ENCODE measurements at regions not wholly inside any gene's neighbourhood (a gene's known extent, or its start where the extent isn't known, plus 50 kb on each side); places are given as distances from the start of the nearest gene placed in this dataset.

- no peaks in the 10 kb centered on the region for H3K9me3 ChIP-seq
- H3K36me3 ChIP-seq = no peaks in the 10 kb centered on the region
- H3K4me3 ChIP-seq = no peak overlapping the region
- peaks cover 43% of the 10 kb centered on the region for H3K27me3 ChIP-seq
- H3K27ac ChIP-seq = no peak overlapping the region
- 60% methylated on average over 20 of the region's 21 CpGs for WGBS
- TF ChIP-seq POLR2A (IDR thresholded peaks at IDR 0.05) = no peak
- TF ChIP-seq, protein P1, sequence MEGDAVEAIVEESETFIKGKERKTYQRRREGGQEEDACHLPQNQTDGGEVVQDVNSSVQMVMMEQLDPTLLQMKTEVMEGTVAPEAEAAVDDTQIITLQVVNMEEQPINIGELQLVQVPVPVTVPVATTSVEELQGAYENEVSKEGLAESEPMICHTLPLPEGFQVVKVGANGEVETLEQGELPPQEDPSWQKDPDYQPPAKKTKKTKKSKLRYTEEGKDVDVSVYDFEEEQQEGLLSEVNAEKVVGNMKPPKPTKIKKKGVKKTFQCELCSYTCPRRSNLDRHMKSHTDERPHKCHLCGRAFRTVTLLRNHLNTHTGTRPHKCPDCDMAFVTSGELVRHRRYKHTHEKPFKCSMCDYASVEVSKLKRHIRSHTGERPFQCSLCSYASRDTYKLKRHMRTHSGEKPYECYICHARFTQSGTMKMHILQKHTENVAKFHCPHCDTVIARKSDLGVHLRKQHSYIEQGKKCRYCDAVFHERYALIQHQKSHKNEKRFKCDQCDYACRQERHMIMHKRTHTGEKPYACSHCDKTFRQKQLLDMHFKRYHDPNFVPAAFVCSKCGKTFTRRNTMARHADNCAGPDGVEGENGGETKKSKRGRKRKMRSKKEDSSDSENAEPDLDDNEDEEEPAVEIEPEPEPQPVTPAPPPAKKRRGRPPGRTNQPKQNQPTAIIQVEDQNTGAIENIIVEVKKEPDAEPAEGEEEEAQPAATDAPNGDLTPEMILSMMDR (IDR thresholded peaks at IDR 0.05) = no peak
- TF ChIP-seq EP300 (IDR thresholded peaks at IDR 0.05) = no peak
- TF ChIP-seq POLR2AphosphoS5 (IDR thresholded peaks at IDR 0.05) = no peak
- no peaks in the 10 kb centered on the region for H3K4me1 ChIP-seq
- no peak for DNase-seq (ENCODE audit: low spot score in 2 of 2)
Observed at GRCh38 chr6:167208819-167209576, 51.2 kb upstream of the GPR31 start.

- no peaks in the 10 kb centered on the region for H3K36me3 ChIP-seq
- no peak overlapping the region for H3K27ac ChIP-seq
- H3K27me3 ChIP-seq = peaks cover 43% of the 10 kb centered on the region
- 63% methylated on average over 6 of the region's 9 CpGs for WGBS
- no peak overlapping the region for H3K4me3 ChIP-seq
- no peak for TF ChIP-seq POLR2AphosphoS5 (IDR thresholded peaks at IDR 0.05)
- no peak for TF ChIP-seq POLR2A (IDR thresholded peaks at IDR 0.05)
- TF ChIP-seq, protein P1 (IDR thresholded peaks at IDR 0.05) = no peak
- no peak for TF ChIP-seq EP300 (IDR thresholded peaks at IDR 0.05)
- no peaks in the 10 kb centered on the region for H3K9me3 ChIP-seq
- no peaks in the 10 kb centered on the region for H3K4me1 ChIP-seq
- no peak for DNase-seq (ENCODE audit: low spot score in 2 of 2)
Observed at GRCh38 chr6:167209577-167209975, 51.8 kb upstream of the GPR31 start.

DNA sequence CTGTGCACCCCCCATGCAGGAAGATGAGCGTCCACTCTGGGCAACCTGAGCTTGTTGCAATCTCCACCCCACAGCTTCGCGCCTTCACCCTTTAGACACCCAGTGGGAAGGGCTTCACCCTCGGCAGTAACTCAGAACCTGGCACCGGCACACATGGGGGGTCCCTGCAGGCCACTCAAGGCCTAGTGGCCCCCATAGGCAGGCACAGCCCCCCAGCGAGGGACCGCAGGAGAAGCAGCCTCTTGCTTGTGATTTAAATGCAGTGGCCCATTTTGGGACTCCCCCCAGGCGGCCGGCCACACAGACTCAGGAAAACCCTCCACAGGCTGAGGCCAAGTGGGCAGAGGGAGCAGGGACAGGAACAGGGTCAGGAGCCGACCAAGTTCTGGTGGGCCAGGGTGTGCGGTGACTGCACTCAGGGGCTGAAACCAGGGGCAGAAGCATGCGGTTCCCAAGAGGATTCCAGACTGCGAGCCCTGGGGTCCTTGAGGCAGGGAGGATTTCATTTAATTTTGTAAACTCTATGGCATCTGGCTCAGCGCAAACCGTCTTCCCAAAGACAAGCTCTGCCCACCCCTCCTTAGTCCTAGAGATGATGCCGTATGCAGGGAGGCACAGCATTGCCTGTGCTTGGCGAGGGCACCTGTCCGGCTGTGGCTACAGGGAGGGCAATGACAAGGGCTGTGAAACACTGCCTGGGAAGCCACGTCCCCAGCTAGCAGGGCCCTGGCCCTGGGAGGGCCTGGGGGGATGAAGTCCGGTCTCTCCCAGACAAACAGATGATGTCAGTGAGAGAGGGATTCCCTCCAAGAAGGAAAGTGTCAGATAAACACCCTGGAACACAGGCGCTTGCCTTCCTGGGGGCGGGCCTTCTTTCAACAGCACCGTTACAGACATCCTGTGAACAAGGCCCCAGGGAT is 52.9 kb upstream of the GPR31 start:
- H3K36me3 ChIP-seq = no peaks in the 10 kb centered on the region
- 75% methylated on average over 16 of the region's 23 CpGs for WGBS
- no peak overlapping the region for H3K27ac ChIP-seq
- H3K27me3 ChIP-seq = peaks cover 43% of the 10 kb centered on the region
- no peak for TF ChIP-seq POLR2AphosphoS5 (IDR thresholded peaks at IDR 0.05)
- TF ChIP-seq POLR2A (IDR thresholded peaks at IDR 0.05) = no peak
- TF ChIP-seq, protein P1 (IDR thresholded peaks at IDR 0.05) = no peak
- TF ChIP-seq EP300 (IDR thresholded peaks at IDR 0.05) = no peak
- H3K4me1 ChIP-seq = no peaks in the 10 kb centered on the region
- no peaks in the 10 kb centered on the region for H3K9me3 ChIP-seq
- DNase-seq (ENCODE audit: low spot score in 2 of 2) = no peak
- no peak overlapping the region for H3K4me3 ChIP-seq

- H3K36me3 ChIP-seq = no peaks in the 10 kb centered on the region
- TF ChIP-seq EP300 (IDR thresholded peaks at IDR 0.05) = no peak
- no peaks in the 10 kb centered on the region for H3K9me3 ChIP-seq
- H3K4me3 ChIP-seq = no peak overlapping the region
- 84% methylated on average over 1 of the region's 1 CpG for WGBS
- no peaks in the 10 kb centered on the region for H3K4me1 ChIP-seq
- no peak for DNase-seq (ENCODE audit: low spot score in 2 of 2)
- no peak overlapping the region for H3K27ac ChIP-seq
- peaks cover 43% of the 10 kb centered on the region for H3K27me3 ChIP-seq
Observed at GRCh38 chr6:167211295-167211648, 53.5 kb upstream of the GPR31 start.

DNA sequence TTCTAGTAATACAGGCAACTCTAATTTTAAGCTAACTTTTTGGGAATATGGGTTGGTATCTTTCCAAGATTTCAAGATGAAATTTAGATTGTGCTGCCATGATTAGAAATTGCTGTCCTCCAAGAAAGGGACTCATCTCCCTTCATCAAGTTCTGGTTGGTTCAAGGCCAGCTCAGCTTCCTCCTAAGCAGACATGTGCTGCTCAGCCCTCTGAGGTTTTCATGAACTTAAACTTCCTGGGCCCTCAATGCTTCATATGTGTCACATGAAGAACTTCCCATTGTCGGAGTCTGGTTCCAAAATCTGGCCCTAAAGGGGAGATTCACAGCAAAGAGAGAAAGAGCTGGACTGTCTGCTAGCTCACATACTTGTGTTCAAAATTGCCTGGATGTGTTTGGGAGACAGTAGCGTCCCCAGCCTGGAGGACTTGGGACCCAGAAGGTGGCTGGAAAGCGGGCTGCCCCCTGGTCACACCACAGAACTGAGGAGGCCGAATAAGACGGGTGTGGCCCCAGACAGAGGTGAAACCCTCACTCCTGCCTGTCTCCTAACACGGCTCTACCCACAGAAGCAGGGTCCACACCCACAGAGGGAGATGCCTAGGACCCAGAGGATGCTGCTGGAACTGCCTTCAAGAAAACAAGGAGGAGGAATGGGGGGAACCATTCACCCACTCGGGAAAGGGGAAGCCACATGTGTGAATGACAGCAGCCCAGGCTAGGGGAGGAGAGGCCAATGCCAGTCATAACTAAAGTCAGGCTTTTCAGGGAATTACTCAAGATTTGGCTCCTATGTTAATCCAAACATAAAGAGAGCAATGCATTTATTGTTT is 54.3 kb upstream of the GPR31 start:
- Histone ChIP-seq H3K27ac (no peak overlapping the region), H3K9me3 (no peaks in the 10 kb centered on the region), H3K4me1 (no peaks in the 10 kb centered on the region), H3K27me3 (peaks cover 37% of the 10 kb centered on the region), H3K36me3 (no peaks in the 10 kb centered on the region), H3K4me3 (no peak overlapping the region)
- no peak for TF ChIP-seq EP300 (IDR thresholded peaks at IDR 0.05)
- TF ChIP-seq POLR2A (IDR thresholded peaks at IDR 0.05) = no peak
- TF ChIP-seq, protein P1 (IDR thresholded peaks at IDR 0.05) = no peak
- TF ChIP-seq POLR2AphosphoS5 (IDR thresholded peaks at IDR 0.05) = no peak
- no peak for DNase-seq (ENCODE audit: low spot score in 2 of 2)
- 51% methylated on average over 7 of the region's 7 CpGs for WGBS

Measured in suprapubic skin (tissue), 4 donors.